Endodermal cell (in vitro differentiated cells): ENCODE measurements at regions not wholly inside any gene's neighbourhood (a gene's known extent, or its start where the extent isn't known, plus 50 kb on each side); places are given as distances from the start of the nearest gene placed in this dataset.

Source experiments
- DNase-seq: peaks from one replicate; pipeline ENCODE4 v3.0.0-alpha.2; 2017
- H3K27ac ChIP-seq: 2 replicates; pipeline ENCODE4 v1.5.1; 2013; ENCODE audit warnings: mild to moderate bottlenecking, low read depth, low read length, moderate library complexity
- H3K27me3 ChIP-seq: 2 replicates; pipeline ENCODE4 v1.6.1; 2013; ENCODE audit warnings: mild to moderate bottlenecking, low read length, moderate library complexity; ENCODE audit not compliant: insufficient read depth, control insufficient read depth, poor library complexity, severe bottlenecking
- H3K36me3 ChIP-seq: 2 replicates; pipeline ENCODE4 v1.7.0; 2013; ENCODE audit warnings: mild to moderate bottlenecking, low read length, moderate library complexity; ENCODE audit not compliant: control insufficient read depth, insufficient read depth
- H3K4me1 ChIP-seq: one replicate; pipeline ENCODE4 v1.7.0; 2013; ENCODE audit warnings: low read length; ENCODE audit not compliant: control insufficient read depth, insufficient read depth
- H3K4me3 ChIP-seq: 2 replicates; pipeline ENCODE4 v1.5.1; 2013; ENCODE audit warnings: mild to moderate bottlenecking, low read length, moderate library complexity
- H3K9ac ChIP-seq: 2 replicates; pipeline ENCODE4 v1.6.1; 2013; ENCODE audit warnings: mild to moderate bottlenecking, low read length, moderate library complexity; ENCODE audit not compliant: poor library complexity, severe bottlenecking; ENCODE audit errors: extremely low read depth
- H3K9me3 ChIP-seq: 2 replicates; pipeline ENCODE4 v1.6.1; 2013; ENCODE audit warnings: mild to moderate bottlenecking, low read length, moderate library complexity; ENCODE audit not compliant: control insufficient read depth
- H3K27ac Mint-ChIP-seq: 2 replicates; pipeline ENCODE4 v1.8.0; 2020; ENCODE audit warnings: mixed read lengths
- H3K27me3 Mint-ChIP-seq: 2 replicates; pipeline ENCODE4 v1.8.0; 2021; ENCODE audit warnings: mild to moderate bottlenecking, mixed read lengths; ENCODE audit not compliant: insufficient read depth
- H3K36me3 Mint-ChIP-seq: 2 replicates; pipeline ENCODE4 v1.8.0; 2020; ENCODE audit warnings: low read depth, mixed read lengths
- H3K4me1 Mint-ChIP-seq: 2 replicates; pipeline ENCODE4 v1.8.0; 2020; ENCODE audit warnings: mixed read lengths
- H3K4me3 Mint-ChIP-seq: 2 replicates; pipeline ENCODE4 v1.8.0; 2020; ENCODE audit warnings: mild to moderate bottlenecking, moderate library complexity, mixed read lengths
- H3K9me3 Mint-ChIP-seq: 2 replicates; pipeline ENCODE4 v1.8.0; 2020; ENCODE audit warnings: mild to moderate bottlenecking, mixed read lengths
- CTCF ChIP-seq: fragments of 200-600 bp; sonication (generic); conservative IDR thresholded peaks from 2 replicates; pipeline ENCODE4 v1.5.0; 2021; ENCODE audit warnings: antibody characterized with exemption, mild to moderate bottlenecking
- WGBS, 2 experiments: methylation state at CpG; one replicate each; pipeline versions ENCODE4 v1.1.5 to v1.1.7; 2013; ENCODE audit warnings: missing lambda C conversion rate in 2 of 2, mixed read lengths in 1 of 2; ENCODE audit not compliant: insufficient coverage in 1 of 2, insufficient read length in 1 of 2; 5-methylcytosine and 5-hydroxymethylcytosine counted together

GRCh38 chr3:28039829-28040228 lies 201.6 kb upstream of the CMC1 start:
- Mint-ChIP-seq H3K36me3 (peaks cover 2% of the 10 kb centered on the region), H3K27ac (no peak overlapping the region), H3K27me3 (no peaks in the 10 kb centered on the region), H3K4me1 (peaks cover 13% of the 10 kb centered on the region), H3K9me3 (no peaks in the 10 kb centered on the region), H3K4me3 (no peak overlapping the region)
- Histone ChIP-seq H3K36me3 (no peaks in the 10 kb centered on the region), H3K27me3 (no peaks in the 10 kb centered on the region), H3K9me3 (no peaks in the 10 kb centered on the region), H3K4me1 (no peaks in the 10 kb centered on the region), H3K4me3 (no peak overlapping the region), H3K9ac (no peak overlapping the region), H3K27ac (no peak overlapping the region)
- DNase-seq: no peak
- no peak for TF ChIP-seq CTCF
- WGBS, 2 experiments: 84 to 88% methylated on average over 1 of the region's 1 CpG

GRCh38 chr3:28042095-28042635 lies 199.3 kb upstream of the CMC1 start:
- Mint-ChIP-seq H3K27ac (no peak overlapping the region), H3K36me3 (no peaks in the 10 kb centered on the region), H3K27me3 (peaks cover under 1% of the 10 kb centered on the region), H3K9me3 (no peaks in the 10 kb centered on the region), H3K4me1 (peaks cover 22% of the 10 kb centered on the region), H3K4me3 (no peak overlapping the region)
- Histone ChIP-seq H3K27ac (no peak overlapping the region), H3K27me3 (no peaks in the 10 kb centered on the region), H3K9me3 (no peaks in the 10 kb centered on the region), H3K4me3 (no peak overlapping the region), H3K4me1 (no peaks in the 10 kb centered on the region), H3K9ac (no peak overlapping the region), H3K36me3 (no peaks in the 10 kb centered on the region)
- no peak for TF ChIP-seq CTCF
- WGBS, 2 experiments: 87% methylated on average over 2 of the region's 2 CpGs; no CpG with 5 or more reads in 1 of the 2 experiments
- no peak for DNase-seq

- no peaks in the 10 kb centered on the region for H3K27me3 ChIP-seq
- H3K36me3 ChIP-seq: no peaks in the 10 kb centered on the region
- no peak overlapping the region for H3K27ac Mint-ChIP-seq
- WGBS, 2 experiments: 89% methylated on average over 1 of the region's 1 CpG; no CpG with 5 or more reads in 1 of the 2 experiments
- H3K9me3 Mint-ChIP-seq: no peaks in the 10 kb centered on the region
- no peak overlapping the region for H3K9ac ChIP-seq
- H3K4me3 Mint-ChIP-seq: no peak overlapping the region
- H3K4me1 Mint-ChIP-seq: peaks cover 22% of the 10 kb centered on the region
- H3K4me3 ChIP-seq: no peak overlapping the region
- H3K27ac ChIP-seq: no peak overlapping the region
- H3K36me3 Mint-ChIP-seq: no peaks in the 10 kb centered on the region
- no peak for TF ChIP-seq CTCF
- no peak for DNase-seq
- peaks cover 2% of the 10 kb centered on the region for H3K27me3 Mint-ChIP-seq
- no peaks in the 10 kb centered on the region for H3K4me1 ChIP-seq
- H3K9me3 ChIP-seq: no peaks in the 10 kb centered on the region
These were observed 198.7 kb upstream of the CMC1 start for GRCh38 chr3:28042707-28043106.
